Adrenal gland (tissue), 9 donors: ENCODE measurements at regions not wholly inside any gene's neighbourhood (a gene's known extent, or its start where the extent isn't known, plus 50 kb on each side); places are given as distances from the start of the nearest gene placed in this dataset.
A peak's percentile ranks its signal among the peaks of the same experiment; 100 is the strongest.

Experiments
- DNase-seq, 7 donors: peaks; one replicate each; pipeline ENCODE4 v3.0.0-alpha.2; 2019 to 2020
- H3K27ac ChIP-seq, 5 donors: fragments of 200-600 bp; sonication (generic) in 4 of 5; 1 replicate in 3 of 5; 2 replicates in 2 of 5; pipeline versions ENCODE4 v1.5.1 to v1.8.0; 2016 to 2020; ENCODE audit warnings: mild to moderate bottlenecking in 1 of 5
- H3K27me3 ChIP-seq: fragments of 200-600 bp; 2 replicates; pipeline ENCODE4 v1.8.0; 2021
- H3K36me3 ChIP-seq, 2 donors: fragments of 200-600 bp; replicated peaks in 1 of 2; 1 replicate in 1 of 2; 2 replicates in 1 of 2; pipeline versions ENCODE4 v1.5.1 to v1.8.0; 2018 to 2022
- H3K4me1 ChIP-seq, 2 donors: fragments of 200-600 bp; replicated peaks in 1 of 2; 1 replicate in 1 of 2; 2 replicates in 1 of 2; pipeline versions ENCODE4 v1.5.1 to v1.8.0; 2018 to 2021
- H3K4me3 ChIP-seq, 4 donors: fragments of 200-600 bp; sonication (generic) in 3 of 4; one replicate each; pipeline ENCODE4 v1.5.1; 2016 to 2018
- H3K9me3 ChIP-seq, 3 donors: fragments of 200-600 bp; sonication (generic) in 1 of 3; replicated peaks in 1 of 3; 1 replicate in 2 of 3; 2 replicates in 1 of 3; pipeline versions ENCODE4 v1.5.1 to v1.8.0; 2016 to 2021
- POLR2A ChIP-seq, 2 donors: fragments of 450-650 bp; IDR thresholded peaks; one replicate each; pipeline ENCODE4 v1.6.1; 2017; ENCODE audit warnings: antibody characterized with exemption in 2 of 2, mild to moderate bottlenecking in 2 of 2, moderate library complexity in 1 of 2
- WGBS, 4 donors: extraction: QIAGEN DNeasy Blood & Tissue Kit in 2 of 4; methylation state at CpG; one replicate each; pipeline versions ENCODE4 v1.1.5 to v1.1.7; 2013 to 2017; 5-methylcytosine and 5-hydroxymethylcytosine counted together
- intact Hi-C, 2 donors: fragments of 100-400 bp; cut with DNase I; formaldehyde crosslinking; loops; one replicate each; pipeline versions ENCODE4 v1.14.1 to v1.15.0; 2022 to 2023
- TF ChIP-seq, protein P1 (sequence below), 6 experiments: fragments of 450-650 bp in 4 of 6; fragments of 200-600 bp in 2 of 6; sonication (generic) in 1 of 6; IDR thresholded peaks; 1 replicate in 5 of 6; 2 replicates in 1 of 6; pipeline versions ENCODE4 v1.5.1 to v1.8.0; 2016 to 2021; ENCODE audit warnings: antibody characterized with exemption in 6 of 6, mild to moderate bottlenecking in 2 of 6, moderate library complexity in 1 of 6
- donor health status: healthy with polysubstance abuse.
- donor health status: Bipolar disorder and iron deficiency.
- donor health status: DM: yes; HTN: yes; CAD: no.
- donor health status: DM: no; HTN: no; CAD: no.
- donor health status: DM: no; HTN: no; CAD: no.

DNA sequence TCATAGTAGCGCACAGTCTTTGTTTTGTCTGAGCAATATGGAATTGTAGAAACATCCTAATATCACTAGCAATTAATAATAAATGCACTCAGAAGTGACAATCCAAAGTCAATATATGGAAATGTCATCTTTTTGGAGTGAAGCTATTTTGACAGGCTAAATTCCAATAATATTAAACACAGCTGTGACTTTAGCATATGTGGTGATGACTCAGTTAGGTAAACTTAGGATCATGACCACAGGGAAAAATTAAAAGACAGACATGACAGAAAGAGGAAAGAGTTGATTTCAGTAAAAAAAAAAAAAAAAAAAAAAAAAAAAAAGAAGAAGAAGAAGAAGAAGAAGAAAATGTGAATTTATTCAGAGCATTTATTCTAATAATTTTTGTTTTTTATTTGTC lies 1165.7 kb downstream of the NLGN4Y start:
- no peak for TF ChIP-seq POLR2A (IDR thresholded peaks at IDR 0.05)
- TF ChIP-seq, protein P1, sequence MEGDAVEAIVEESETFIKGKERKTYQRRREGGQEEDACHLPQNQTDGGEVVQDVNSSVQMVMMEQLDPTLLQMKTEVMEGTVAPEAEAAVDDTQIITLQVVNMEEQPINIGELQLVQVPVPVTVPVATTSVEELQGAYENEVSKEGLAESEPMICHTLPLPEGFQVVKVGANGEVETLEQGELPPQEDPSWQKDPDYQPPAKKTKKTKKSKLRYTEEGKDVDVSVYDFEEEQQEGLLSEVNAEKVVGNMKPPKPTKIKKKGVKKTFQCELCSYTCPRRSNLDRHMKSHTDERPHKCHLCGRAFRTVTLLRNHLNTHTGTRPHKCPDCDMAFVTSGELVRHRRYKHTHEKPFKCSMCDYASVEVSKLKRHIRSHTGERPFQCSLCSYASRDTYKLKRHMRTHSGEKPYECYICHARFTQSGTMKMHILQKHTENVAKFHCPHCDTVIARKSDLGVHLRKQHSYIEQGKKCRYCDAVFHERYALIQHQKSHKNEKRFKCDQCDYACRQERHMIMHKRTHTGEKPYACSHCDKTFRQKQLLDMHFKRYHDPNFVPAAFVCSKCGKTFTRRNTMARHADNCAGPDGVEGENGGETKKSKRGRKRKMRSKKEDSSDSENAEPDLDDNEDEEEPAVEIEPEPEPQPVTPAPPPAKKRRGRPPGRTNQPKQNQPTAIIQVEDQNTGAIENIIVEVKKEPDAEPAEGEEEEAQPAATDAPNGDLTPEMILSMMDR (IDR thresholded peaks at IDR 0.05): no peak
- H3K9me3 ChIP-seq: no peaks in the 10 kb centered on the region
- H3K27ac ChIP-seq: no peak overlapping the region
- H3K4me3 ChIP-seq: no peak overlapping the region
- intact Hi-C loops: no loop called here
- 87 to 90% methylated on average over 1 of the region's 1 CpG; no CpG with 5 or more reads in 2 of the 4 donors for WGBS, 4 donors
- no peaks in the 10 kb centered on the region for H3K27me3 ChIP-seq
- no peaks in the 10 kb centered on the region for H3K36me3 ChIP-seq
- H3K4me1 ChIP-seq: no peaks in the 10 kb centered on the region
- DNase-seq: no peak

DNA sequence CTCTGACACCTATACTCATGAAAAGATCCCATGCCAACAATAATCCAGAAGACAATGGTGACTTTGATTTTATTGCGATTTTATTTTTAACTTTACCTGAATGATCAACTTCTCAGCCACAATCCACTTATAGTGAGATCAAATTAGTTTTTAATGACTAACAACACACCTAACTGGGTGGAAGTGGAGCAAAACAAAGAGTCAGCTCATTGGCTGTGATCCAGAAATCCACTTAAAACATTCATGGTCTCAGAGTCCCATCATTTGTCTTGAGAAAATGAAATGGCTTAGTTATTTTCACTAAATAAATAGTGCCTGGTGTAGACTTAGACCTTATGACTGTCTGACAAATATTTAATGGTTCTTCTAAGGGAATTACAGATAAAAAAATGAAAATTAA lies 1177.8 kb downstream of the NLGN4Y start:
- Histone ChIP-seq H3K27me3 (no peaks in the 10 kb centered on the region), H3K4me3 (no peak overlapping the region), H3K4me1 (no peaks in the 10 kb centered on the region), H3K36me3 (no peaks in the 10 kb centered on the region), H3K9me3 (no peaks in the 10 kb centered on the region), H3K27ac (no peak overlapping the region)
- intact Hi-C loops: no loop called here
- 67 to 79% methylated on average over 1 of the region's 1 CpG; no CpG with 5 or more reads in 2 of the 4 donors for WGBS, 4 donors
- TF ChIP-seq, protein P1 (IDR thresholded peaks at IDR 0.05): no peak
- no peak for TF ChIP-seq POLR2A (IDR thresholded peaks at IDR 0.05)
- DNase-seq: no peak

DNA sequence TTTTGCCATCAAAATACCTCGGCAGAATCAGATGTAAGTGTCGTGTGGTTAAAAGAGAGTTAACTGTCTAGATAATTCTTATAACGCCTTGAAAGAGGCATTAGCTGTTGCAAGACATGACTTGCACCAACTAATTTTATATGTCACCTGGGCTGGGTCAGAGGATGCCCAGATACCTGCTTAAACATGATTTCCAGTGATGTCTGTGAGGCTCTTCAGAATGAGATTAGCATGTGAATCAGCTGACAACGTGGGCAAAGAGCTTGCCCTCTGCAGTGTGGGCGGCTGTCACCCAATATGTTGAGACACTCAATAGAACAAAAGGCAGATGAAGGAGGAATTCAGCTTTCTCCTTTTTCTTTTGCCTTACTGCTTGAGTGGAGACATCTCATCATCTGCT lies 1180.6 kb downstream of the NLGN4Y start:
- Histone ChIP-seq H3K4me1 (no peaks in the 10 kb centered on the region), H3K9me3 (no peaks in the 10 kb centered on the region), H3K27me3 (no peaks in the 10 kb centered on the region), H3K27ac (no peak overlapping the region), H3K36me3 (no peaks in the 10 kb centered on the region), H3K4me3 (no peak overlapping the region)
- WGBS, 4 donors: 54 to 60% methylated on average over 4 to 5 of the region's 5 CpGs; no CpG with 5 or more reads in 2 of the 4 donors
- TF ChIP-seq, protein P1 (IDR thresholded peaks at IDR 0.05): no peak
- TF ChIP-seq POLR2A (IDR thresholded peaks at IDR 0.05): no peak
- no peak for DNase-seq
- intact Hi-C loops: no loop called here

DNA sequence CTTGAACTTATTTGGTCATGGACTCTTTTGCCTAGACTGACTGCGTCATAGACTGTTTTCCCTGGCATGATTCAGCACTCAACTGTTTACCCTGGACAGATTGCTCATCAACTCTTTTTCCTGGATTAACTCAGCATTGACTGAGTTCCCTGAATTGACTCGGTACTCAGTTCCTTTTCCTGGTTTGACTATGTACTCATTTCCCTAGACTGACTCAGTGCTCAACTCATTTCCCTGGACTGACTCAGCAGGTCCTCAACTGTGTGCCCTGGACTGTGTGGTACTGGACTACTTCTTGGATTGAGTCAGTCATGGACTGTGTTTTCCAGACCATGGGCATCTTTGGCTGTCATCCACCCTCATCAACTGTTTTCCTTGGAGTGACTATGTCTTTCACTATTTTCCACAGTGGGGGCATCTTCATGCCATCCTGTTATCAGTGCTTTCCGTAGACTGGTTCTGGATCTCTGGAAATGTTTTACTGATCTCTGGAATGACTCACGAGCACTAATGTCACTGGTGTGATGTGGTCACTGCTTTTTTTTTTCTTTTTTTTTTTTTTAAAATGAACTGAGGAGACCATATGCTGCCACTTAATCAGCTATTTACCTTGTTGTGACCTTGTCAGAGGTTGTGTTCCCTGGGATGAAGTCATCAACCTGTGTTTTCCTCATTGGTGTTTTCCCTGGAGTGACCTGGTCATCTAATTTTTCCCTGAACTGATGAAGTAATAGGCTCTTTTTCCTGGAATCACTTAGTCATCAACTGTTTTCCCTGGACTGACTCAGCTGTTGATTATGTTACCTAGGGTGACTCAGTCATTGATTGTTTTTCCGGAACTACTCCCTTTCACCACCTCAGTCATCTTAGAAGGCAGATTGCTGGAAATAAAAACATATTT lies 1225.5 kb downstream of the NLGN4Y start:
- no peaks in the 10 kb centered on the region for H3K36me3 ChIP-seq
- H3K27me3 ChIP-seq: no peaks in the 10 kb centered on the region
- intact Hi-C loops: no loop called here
- H3K9me3 ChIP-seq: no peaks in the 10 kb centered on the region
- H3K4me3 ChIP-seq: no peak overlapping the region
- TF ChIP-seq, protein P1 (IDR thresholded peaks at IDR 0.05): no peak
- TF ChIP-seq POLR2A (IDR thresholded peaks at IDR 0.05): no peak
- H3K27ac ChIP-seq: no peak overlapping the region
- peak in 1 of 7 donors; percentile 36 for DNase-seq
- WGBS, 4 donors: 40 to 41% methylated on average over 5 of the region's 5 CpGs; no CpG with 5 or more reads in 2 of the 4 donors
- no peaks in the 10 kb centered on the region for H3K4me1 ChIP-seq
